Type B pancreatic cell (in vitro differentiated cells): ENCODE measurements at regions not wholly inside any gene's neighbourhood (a gene's known extent, or its start where the extent isn't known, plus 50 kb on each side); places are given as distances from the start of the nearest gene placed in this dataset.

ENCODE experiments used
- DNase-seq: peaks from one replicate; pipeline ENCODE4 v3.0.0; 2021; ENCODE audit warnings: mixed read lengths; ENCODE audit not compliant: unreplicated experiment; ENCODE audit errors: extremely low spot score
- H3K27ac Mint-ChIP-seq: 2 replicates; pipeline ENCODE4 v1.8.0; 2021; ENCODE audit warnings: mild to moderate bottlenecking, mixed read lengths
- H3K27me3 Mint-ChIP-seq: 2 replicates; pipeline ENCODE4 v1.8.0; 2021; ENCODE audit warnings: mixed read lengths
- H3K36me3 Mint-ChIP-seq: 2 replicates; pipeline ENCODE4 v1.8.0; 2021; ENCODE audit warnings: mixed read lengths
- H3K4me1 Mint-ChIP-seq: one replicate; pipeline ENCODE4 v1.8.0; 2021; ENCODE audit warnings: mixed read lengths; ENCODE audit not compliant: unreplicated experiment
- H3K4me3 Mint-ChIP-seq: 2 replicates; pipeline ENCODE4 v1.8.0; 2021; ENCODE audit warnings: mild to moderate bottlenecking, mixed read lengths
- H3K9me3 Mint-ChIP-seq: 2 replicates; pipeline ENCODE4 v1.8.0; 2021; ENCODE audit warnings: mixed read lengths
- CTCF ChIP-seq: fragments of 200-600 bp; sonication (generic); conservative IDR thresholded peaks from 2 replicates; pipeline ENCODE4 v1.5.0; 2021; ENCODE audit warnings: antibody characterized with exemption, mild to moderate bottlenecking

DNA sequence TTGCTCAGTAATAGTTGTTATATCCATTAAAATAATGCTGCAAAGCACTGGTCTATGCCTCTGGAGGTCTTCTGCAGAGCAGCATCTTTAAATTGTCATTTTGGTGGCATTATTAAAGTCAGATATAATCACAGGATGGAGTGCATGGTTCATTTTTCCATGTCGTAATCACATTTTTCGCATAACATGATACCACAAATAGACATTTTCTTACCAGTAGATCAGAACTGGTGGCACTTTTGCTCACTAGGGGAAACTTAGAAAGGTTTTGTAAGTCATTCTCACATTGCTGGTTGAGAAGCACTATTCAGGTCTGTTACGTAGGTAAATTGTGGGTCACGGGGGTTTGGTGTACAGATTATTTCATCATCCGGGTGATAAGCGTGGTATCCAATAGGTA is 484.5 kb upstream of the PRKX start:
- no peak overlapping the region for H3K4me3 Mint-ChIP-seq
- no peaks in the 10 kb centered on the region for H3K36me3 Mint-ChIP-seq
- DNase-seq = no peak
- no peak overlapping the region for H3K27ac Mint-ChIP-seq
- no peaks in the 10 kb centered on the region for H3K4me1 Mint-ChIP-seq
- peaks cover 4% of the 10 kb centered on the region for H3K27me3 Mint-ChIP-seq
- no peak for TF ChIP-seq CTCF
- peaks cover 2% of the 10 kb centered on the region for H3K9me3 Mint-ChIP-seq

DNA sequence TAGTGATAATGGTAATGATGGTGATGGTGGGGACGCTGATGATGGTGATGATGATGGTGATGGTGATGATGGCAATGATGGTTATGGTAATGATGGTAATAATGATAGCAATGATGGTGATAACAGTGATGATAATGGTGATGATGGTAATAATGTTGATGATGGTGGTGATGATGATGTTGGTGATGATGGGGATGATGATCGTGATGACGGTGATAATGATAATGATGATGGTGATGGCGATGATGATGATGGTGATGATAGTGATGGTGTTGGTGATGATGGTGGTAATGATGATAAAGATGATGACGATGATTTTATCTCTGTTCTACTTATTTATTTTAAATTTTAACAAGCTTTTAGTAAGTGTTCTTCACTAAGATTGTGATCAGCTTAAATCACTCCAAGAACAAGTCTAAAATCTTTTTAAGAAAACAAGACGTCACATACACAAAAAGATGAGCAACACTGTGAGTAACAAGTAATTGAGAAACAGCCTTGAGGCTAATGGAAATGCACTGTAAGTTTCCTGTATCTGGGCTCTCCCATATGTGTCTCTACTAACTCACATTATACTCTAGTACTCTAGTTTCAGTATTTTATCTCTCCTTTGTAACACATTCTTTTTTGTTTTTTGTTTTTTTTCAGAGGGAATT is 480.2 kb upstream of the PRKX start:
- Mint-ChIP-seq H3K4me1 (no peaks in the 10 kb centered on the region), H3K9me3 (no peaks in the 10 kb centered on the region), H3K27ac (no peak overlapping the region), H3K4me3 (no peak overlapping the region), H3K36me3 (no peaks in the 10 kb centered on the region), H3K27me3 (peaks cover 3% of the 10 kb centered on the region)
- DNase-seq = no peak
- TF ChIP-seq CTCF = no peak

DNA sequence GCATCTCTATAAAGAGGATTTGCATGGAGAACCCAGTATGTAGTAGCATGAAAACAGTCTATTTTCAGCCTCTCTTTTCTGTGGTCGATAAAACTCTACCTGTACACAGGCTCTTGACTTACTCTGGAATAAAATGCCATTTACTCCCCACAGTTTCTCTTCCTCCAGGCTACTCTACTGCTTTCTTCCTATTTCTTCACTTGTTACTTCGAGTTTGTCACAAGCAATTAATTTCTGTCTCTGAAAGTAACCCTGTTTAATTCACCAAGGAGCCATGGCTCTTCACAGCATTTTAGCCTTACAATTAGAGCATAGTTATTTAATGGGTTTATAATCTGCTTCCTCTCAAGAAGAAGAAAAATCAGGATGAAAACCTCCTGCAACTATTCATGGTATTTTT is 472.9 kb upstream of the PRKX start:
- no peaks in the 10 kb centered on the region for H3K4me1 Mint-ChIP-seq
- TF ChIP-seq CTCF = no peak
- H3K4me3 Mint-ChIP-seq = no peak overlapping the region
- no peaks in the 10 kb centered on the region for H3K36me3 Mint-ChIP-seq
- H3K27me3 Mint-ChIP-seq = no peaks in the 10 kb centered on the region
- H3K27ac Mint-ChIP-seq = no peak overlapping the region
- no peak for DNase-seq
- no peaks in the 10 kb centered on the region for H3K9me3 Mint-ChIP-seq

DNA sequence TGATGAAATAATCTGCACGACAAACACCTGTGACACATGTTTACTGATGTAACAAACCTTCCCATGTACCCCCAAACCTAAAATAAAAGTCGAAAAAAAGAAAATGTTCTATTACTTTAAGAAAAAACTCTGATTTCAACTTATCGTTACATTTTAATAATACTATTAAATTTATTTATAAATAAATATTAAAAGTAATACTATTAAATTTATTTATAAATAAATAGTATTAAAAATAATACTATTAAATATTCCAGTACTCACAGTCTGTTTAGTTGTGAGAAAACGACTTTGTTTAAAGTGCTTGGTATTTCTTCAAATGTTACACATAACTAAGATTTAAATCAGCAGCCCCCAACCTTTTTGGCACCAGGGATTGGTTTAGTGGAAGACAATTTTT is 471.6 kb upstream of the PRKX start:
- Mint-ChIP-seq H3K9me3 (no peaks in the 10 kb centered on the region), H3K27ac (no peak overlapping the region), H3K36me3 (no peaks in the 10 kb centered on the region), H3K27me3 (no peaks in the 10 kb centered on the region), H3K4me1 (no peaks in the 10 kb centered on the region), H3K4me3 (no peak overlapping the region)
- DNase-seq = no peak
- TF ChIP-seq CTCF = no peak

DNA sequence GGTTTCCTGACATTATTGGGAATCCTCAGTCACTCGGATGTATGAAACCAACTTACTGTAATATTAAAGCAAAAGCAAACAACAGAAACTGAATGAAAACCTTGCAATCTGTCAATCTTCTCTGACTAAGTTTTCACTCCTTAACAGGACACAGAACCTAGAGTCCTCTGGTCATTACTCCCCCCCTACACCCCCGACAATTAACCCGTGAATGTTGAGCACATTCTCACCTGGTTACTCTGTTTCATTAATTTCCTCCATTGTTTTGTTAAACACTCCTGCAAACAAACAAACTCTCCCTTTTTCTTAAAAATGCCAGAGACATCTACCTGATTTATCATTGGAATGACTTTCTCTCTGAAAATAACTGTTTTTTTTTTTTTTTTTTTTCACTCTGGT is 469.0 kb upstream of the PRKX start:
- Mint-ChIP-seq H3K36me3 (no peaks in the 10 kb centered on the region), H3K9me3 (no peaks in the 10 kb centered on the region), H3K27me3 (no peaks in the 10 kb centered on the region), H3K4me1 (no peaks in the 10 kb centered on the region), H3K4me3 (no peak overlapping the region), H3K27ac (peak overlapping the region; percentile 67)
- TF ChIP-seq CTCF = no peak
- no peak for DNase-seq
